ENCODE measurements at regions not wholly inside any gene's neighbourhood (a gene's known extent, or its start where the extent isn't known, plus 50 kb on each side); places are given as distances from the start of the nearest gene placed in this dataset.

DNA sequence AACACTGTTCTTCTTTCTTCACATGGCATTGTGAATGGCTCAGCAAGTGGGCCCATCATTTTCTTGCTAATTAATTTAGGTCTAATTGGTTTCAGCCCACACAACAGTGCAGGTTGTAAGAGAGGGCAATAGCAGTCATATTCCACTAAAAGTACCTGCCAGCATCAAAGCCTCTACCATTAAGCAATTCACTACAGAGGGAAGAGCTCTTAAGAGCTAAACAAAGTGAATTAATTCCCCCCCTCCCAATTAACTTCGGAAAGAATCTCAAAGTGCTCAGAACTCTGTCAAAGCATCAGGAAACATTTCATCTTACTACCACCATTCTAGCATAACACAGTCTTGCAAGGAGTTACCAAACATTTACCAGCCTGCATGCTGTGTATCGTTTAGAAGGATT lies 133.9 kb upstream of the UBASH3B start:
- Histone ChIP-seq H3K79me2 (ENCODE audit: insufficient read depth, low read length) (no peaks in the 10 kb centered on the region), H2AFZ (ENCODE audit: low read depth, low read length) (no peak overlapping the region), H3K9ac (ENCODE audit: low read depth, low read length) (no peak overlapping the region), H3K9me3 (ENCODE audit: insufficient read depth, low read length, severe bottlenecking) (no peaks in the 10 kb centered on the region), H3K4me2 (ENCODE audit: insufficient read depth, low read length) (no peak overlapping the region), H3K4me3 (ENCODE audit: low read depth in 1 of 2, low read length in 2 of 2) (no peak overlapping the region), H3K27me3 (ENCODE audit: insufficient read depth, low read length, poor library complexity) (peaks cover 12% of the 10 kb centered on the region), H3K27ac (ENCODE audit: low read length) (no peak overlapping the region), H3K4me1 (ENCODE audit: insufficient read depth, low read length) (no peaks in the 10 kb centered on the region), H3K36me3 (ENCODE audit: insufficient read depth, low read length) (no peaks in the 10 kb centered on the region), H4K20me1 (ENCODE audit: insufficient read depth, low read length) (no peaks in the 10 kb centered on the region)
- no peak for TF ChIP-seq EZH2 (IDR thresholded peaks at IDR 0.05; ENCODE audit: borderline replicate concordance, low read depth, low read length, severe bottlenecking)
- TF ChIP-seq, protein P1, sequence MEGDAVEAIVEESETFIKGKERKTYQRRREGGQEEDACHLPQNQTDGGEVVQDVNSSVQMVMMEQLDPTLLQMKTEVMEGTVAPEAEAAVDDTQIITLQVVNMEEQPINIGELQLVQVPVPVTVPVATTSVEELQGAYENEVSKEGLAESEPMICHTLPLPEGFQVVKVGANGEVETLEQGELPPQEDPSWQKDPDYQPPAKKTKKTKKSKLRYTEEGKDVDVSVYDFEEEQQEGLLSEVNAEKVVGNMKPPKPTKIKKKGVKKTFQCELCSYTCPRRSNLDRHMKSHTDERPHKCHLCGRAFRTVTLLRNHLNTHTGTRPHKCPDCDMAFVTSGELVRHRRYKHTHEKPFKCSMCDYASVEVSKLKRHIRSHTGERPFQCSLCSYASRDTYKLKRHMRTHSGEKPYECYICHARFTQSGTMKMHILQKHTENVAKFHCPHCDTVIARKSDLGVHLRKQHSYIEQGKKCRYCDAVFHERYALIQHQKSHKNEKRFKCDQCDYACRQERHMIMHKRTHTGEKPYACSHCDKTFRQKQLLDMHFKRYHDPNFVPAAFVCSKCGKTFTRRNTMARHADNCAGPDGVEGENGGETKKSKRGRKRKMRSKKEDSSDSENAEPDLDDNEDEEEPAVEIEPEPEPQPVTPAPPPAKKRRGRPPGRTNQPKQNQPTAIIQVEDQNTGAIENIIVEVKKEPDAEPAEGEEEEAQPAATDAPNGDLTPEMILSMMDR (IDR thresholded peaks at IDR 0.05; ENCODE audit: borderline replicate concordance, extremely low read depth, low read length, poor library complexity, severe bottlenecking): no peak
- ATAC-seq (ENCODE audit: insufficient read depth, low read depth) (no peak), DNase-seq (no peak)

DNA sequence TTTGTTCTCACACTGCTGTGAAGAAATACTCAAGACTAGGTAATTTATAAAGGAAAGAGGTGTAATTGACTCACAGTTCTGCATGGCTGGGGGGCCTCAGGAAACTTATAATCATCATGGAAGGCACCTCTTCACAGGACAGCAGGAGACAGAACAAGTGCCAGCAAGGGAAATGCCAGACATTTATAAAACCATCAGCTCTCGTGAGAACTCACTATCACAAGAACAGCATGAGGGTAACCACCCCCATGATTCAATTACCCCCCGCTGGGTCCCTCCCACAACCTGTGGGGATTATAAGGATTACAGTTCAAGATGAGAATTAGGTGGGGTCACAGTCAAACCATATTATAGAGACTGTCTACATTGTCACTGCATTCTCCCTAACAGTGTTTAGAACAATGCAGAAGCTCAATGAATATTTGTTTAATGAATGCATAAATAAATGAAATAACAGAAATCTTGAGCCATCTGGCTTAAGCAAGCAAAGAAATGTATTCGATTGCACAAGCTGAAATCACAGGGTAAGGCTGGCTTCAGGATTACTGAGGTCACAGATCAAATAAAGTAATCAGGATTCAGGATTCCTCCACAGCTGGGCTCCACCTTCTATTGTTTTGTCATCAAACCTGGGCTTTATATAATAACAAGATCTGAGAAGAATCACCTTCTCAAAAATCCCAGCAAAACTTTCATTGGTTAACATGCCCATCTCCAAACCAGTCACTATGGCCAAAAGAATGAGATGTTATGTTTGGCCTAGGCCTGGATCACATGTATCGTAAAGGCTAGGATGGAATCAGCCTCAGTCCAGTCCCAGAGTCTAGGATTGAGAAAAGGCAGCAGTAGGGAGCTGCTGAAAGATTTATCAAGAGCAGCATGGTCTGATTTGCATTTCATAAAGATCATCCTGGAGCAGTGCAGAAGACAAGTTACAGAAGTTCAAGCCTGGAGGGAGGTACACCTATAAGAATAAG lies 137.8 kb upstream of the UBASH3B start:
- no peak overlapping the region for H3K27ac ChIP-seq (ENCODE audit: low read length)
- ATAC-seq (ENCODE audit: insufficient read depth, low read depth): no peak

GRCh38 chr11:122516686-122517085 lies 138.8 kb upstream of the UBASH3B start:
- Histone ChIP-seq H3K36me3 (ENCODE audit: insufficient read depth, low read length) (no peaks in the 10 kb centered on the region), H3K4me1 (ENCODE audit: insufficient read depth, low read length) (no peaks in the 10 kb centered on the region), H3K4me2 (ENCODE audit: insufficient read depth, low read length) (no peak overlapping the region), H4K20me1 (ENCODE audit: insufficient read depth, low read length) (no peaks in the 10 kb centered on the region), H3K9ac (ENCODE audit: low read depth, low read length) (no peak overlapping the region), H3K27ac (ENCODE audit: low read length) (no peak overlapping the region), H3K27me3 (ENCODE audit: insufficient read depth, low read length, poor library complexity) (peaks cover 19% of the 10 kb centered on the region), H3K4me3 (ENCODE audit: low read depth in 1 of 2, low read length in 2 of 2) (no peak overlapping the region), H2AFZ (ENCODE audit: low read depth, low read length) (no peak overlapping the region), H3K9me3 (ENCODE audit: insufficient read depth, low read length, severe bottlenecking) (no peaks in the 10 kb centered on the region), H3K79me2 (ENCODE audit: insufficient read depth, low read length) (no peaks in the 10 kb centered on the region)
- TF ChIP-seq, protein P1 (IDR thresholded peaks at IDR 0.05; ENCODE audit: borderline replicate concordance, extremely low read depth, low read length, poor library complexity, severe bottlenecking): no peak
- TF ChIP-seq EZH2 (IDR thresholded peaks at IDR 0.05; ENCODE audit: borderline replicate concordance, low read depth, low read length, severe bottlenecking): no peak
- DNase-seq (no peak), ATAC-seq (ENCODE audit: insufficient read depth, low read depth) (no peak)

More for the DNA sequence above, 137.8 kb upstream of the UBASH3B start:
- no peaks in the 10 kb centered on the region for H3K79me2 ChIP-seq (ENCODE audit: insufficient read depth, low read length)
- H3K27me3 ChIP-seq (ENCODE audit: insufficient read depth, low read length, poor library complexity): peaks cover 19% of the 10 kb centered on the region
- no peaks in the 10 kb centered on the region for H4K20me1 ChIP-seq (ENCODE audit: insufficient read depth, low read length)
- TF ChIP-seq, protein P1 (IDR thresholded peaks at IDR 0.05; ENCODE audit: borderline replicate concordance, extremely low read depth, low read length, poor library complexity, severe bottlenecking): no peak
- no peak for TF ChIP-seq EZH2 (IDR thresholded peaks at IDR 0.05; ENCODE audit: borderline replicate concordance, low read depth, low read length, severe bottlenecking)
- no peak overlapping the region for H3K4me2 ChIP-seq (ENCODE audit: insufficient read depth, low read length)
- H3K9ac ChIP-seq (ENCODE audit: low read depth, low read length): no peak overlapping the region
- H3K36me3 ChIP-seq (ENCODE audit: insufficient read depth, low read length): no peaks in the 10 kb centered on the region
- DNase-seq: no peak
- H3K9me3 ChIP-seq (ENCODE audit: insufficient read depth, low read length, severe bottlenecking): no peaks in the 10 kb centered on the region
- H3K4me1 ChIP-seq (ENCODE audit: insufficient read depth, low read length): no peaks in the 10 kb centered on the region
- H2AFZ ChIP-seq (ENCODE audit: low read depth, low read length): no peak overlapping the region
- H3K4me3 ChIP-seq (ENCODE audit: low read depth in 1 of 2, low read length in 2 of 2): no peak overlapping the region
